IPS-18c (cell line): ENCODE measurements at regions not wholly inside any gene's neighbourhood (a gene's known extent, or its start where the extent isn't known, plus 50 kb on each side); places are given as distances from the start of the nearest gene placed in this dataset.
"Not testable (repeated sequence)": the region's sequence is repeated elsewhere in the genome, so short reads cannot be mapped to it uniquely, and the experiment has no call there.

ENCODE experiments used
- H3K4me3 ChIP-seq: 2 replicates; pipeline ENCODE4 v1.7.0; 2013; ENCODE audit warnings: low read depth, mild to moderate bottlenecking, low read length, moderate library complexity; ENCODE audit not compliant: insufficient read depth
- H3K9me3 ChIP-seq: one replicate; pipeline ENCODE4 v1.6.1; 2013; ENCODE audit warnings: mild to moderate bottlenecking, low read length, moderate library complexity; ENCODE audit not compliant: control insufficient read depth, insufficient read depth

DNA sequence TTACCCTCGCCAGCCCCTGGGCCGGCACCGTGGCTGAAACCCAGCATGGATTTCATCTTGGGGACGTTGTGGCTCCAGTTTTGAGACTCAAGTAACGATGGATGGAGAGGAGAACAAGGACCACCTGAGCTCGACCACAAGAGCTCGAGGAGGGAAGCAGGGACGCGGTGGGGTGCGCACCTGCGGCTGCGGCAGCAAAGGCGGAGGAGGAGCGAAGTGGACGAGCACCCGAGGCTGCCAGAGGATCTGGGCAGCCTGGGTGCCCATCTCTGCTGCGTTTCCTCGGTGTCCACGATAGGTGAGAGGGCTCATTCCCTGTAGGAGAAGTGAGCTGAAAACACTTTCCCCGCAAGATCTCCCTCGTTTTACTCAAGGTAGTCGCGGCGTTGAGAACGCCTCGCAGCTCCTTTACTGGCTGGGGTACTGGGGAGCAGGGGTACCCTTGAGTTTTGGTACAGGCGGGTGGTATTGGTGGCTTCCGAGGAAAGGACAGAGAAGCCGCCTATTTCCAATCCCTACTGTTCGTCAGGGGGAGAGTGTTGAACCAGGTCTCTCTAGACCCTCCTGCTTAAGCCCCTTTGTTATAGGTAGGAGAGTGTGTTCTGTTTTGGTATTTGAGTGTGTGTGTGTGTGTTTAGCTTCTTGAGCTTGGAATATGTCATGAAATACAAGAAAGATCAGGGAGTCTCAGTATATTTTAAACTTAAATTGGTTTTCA lies 137.7 kb downstream of the TRIM27 start:
- peaks cover 7% of the 10 kb centered on the region for H3K9me3 ChIP-seq
- H3K4me3 ChIP-seq, result 0 out of 2 replicates have a peak overlapping the region, but pooled peaks have one; percentile 36

DNA sequence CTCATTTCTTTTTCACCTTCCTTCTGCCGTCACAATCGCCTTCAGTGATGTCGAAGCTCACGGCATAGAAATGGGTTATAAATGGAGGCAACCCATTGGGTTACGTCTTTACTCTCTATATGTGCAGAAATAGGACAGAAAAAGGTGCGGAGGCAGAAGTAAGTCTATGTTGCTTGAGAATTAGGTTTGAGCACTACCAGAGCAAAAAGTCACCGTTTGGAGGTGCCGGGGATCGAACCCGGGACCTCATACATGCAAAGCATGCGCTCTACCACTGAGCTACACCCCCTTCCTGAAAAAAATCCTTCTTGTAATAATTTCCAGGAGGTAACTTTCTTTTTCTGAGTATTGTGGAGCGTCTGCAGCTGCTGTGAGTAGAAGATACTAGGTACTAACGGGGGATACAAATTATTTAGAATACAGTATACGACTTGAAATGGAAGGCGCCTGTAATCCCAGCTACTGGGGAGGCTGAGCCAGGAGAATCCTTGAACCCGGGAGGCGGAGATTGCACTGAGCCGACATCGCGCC lies 134.2 kb downstream of the TRIM27 start:
- peaks cover 7% of the 10 kb centered on the region for H3K9me3 ChIP-seq
- H3K4me3 ChIP-seq, result peak overlapping the region; percentile 55

DNA sequence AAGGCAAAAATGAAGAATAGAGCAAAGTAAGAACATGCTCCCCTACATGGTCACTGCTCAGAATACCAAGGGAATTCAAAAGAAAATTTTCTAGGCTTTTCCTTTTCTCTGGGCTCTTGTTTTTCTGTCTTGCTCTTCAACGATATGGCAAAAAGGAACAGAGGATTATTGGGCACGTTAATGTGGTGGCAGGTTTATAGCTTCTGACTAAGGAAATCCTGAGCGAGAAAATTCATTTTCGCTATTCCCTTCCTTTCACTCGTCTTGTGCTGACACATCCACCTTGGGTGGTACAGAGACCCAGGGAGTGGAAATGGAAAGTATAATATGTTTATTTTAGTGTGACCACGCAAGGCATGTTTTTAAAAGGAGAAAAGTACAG lies 132.8 kb downstream of the TRIM27 start:
- Histone ChIP-seq H3K9me3 (peaks cover 4% of the 10 kb centered on the region), H3K4me3 (no peak overlapping the region)

DNA sequence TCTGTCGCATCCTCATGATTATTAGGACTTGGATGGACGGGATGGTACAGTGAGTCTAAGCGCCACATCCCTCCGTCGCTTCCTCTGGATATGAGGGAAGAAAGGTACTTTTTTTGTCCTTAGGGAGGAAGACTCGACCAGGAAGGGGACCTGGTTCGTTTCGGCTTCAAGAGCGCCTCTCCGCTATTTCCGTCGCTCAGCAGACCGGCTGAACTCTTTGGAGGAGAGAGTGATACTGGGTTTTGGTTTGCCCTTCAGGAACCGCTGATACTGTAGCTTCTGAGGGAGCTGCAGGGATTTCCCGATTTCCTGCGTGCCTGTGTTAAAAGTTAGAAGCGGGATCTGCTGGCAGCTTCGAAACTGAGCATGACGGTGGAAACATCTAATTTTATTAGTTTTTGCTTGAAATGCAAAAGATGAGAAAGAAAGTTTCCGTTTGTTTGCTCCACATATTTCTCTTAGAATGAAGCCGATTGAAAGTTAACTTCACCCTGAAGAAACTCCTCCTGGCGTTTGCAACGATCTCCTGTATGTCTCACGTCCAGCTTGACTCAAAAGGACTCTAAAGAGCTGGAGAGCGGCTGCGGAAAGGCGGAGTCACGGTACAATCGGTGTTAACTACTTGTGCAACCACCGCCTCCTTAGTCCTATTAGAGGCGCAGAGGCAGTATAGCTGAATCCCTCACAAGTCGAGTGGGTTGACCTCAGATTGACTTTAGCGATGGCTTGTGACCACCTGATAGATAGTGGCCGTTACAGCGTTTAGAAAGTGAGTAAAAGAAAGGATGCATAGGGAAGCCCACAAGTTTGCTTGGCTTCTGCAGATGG lies 129.4 kb downstream of the TRIM27 start:
- peak overlapping the region; percentile 42 for H3K4me3 ChIP-seq

DNA sequence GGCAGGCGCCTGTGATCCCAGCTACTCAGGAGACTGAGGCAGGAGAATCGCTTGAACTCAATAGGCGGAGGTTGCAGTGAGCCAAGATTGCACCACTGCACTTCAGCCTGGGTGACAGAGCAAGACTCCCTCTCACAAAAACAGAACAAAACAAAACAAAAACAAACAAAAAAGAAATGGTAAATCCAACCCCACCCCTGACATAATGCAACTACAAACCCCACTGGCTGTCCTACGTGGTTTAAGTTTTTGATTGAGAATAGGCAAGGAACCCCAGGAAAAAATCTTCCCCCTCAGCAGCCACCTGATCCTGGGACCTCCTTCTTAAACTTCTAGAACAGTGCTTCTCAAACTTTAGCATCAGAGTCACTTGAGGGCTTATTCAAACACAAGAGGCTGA lies 123.1 kb downstream of the TRIM27 start:
- not testable (repeated sequence) for H3K4me3 ChIP-seq, H3K9me3 ChIP-seq

More for the DNA sequence above, 129.4 kb downstream of the TRIM27 start:
- H3K9me3 ChIP-seq, result no peaks in the 10 kb centered on the region

DNA sequence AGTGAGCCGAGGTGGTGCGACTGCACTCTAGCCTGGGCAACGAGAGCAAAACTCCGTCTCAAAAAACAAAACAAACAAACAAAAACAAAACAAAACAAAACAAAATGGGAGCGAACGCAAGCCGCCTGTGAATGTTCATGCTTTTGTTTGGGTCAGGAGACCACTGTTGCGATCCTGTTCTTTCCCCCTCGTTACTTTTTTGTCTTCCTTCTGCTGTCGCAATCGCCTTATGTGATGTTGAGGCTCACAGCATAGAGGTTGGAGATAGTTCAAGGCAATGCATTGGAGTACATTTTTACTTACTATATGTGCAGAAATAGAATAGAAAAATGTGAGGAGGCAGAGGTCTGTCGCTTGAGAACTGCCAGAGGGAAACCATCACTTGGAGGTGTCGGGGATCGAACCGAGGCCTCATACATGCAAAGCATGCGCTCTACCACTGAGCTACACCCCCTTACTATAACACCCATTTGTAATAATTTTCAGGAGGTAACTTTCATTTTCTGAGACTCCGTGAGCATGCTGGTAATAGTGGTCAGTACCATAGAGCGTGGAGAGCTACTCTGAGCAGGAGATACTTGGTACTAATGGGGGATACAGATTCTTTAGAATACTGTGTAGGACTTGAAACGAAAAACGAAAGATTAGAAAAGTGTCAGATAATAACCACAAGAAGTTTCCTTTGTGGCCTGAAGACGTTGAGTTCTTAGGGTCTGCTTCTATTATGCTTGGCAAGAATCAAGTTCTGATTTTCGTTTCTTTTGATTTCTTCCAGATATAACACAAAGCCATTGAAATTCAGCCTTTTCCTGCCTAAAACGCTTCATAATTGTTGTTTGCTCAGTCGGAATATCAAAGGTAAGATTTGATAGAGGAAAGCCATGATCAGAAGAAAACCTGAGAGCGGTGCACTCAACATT lies 121.1 kb downstream of the TRIM27 start:
- Histone ChIP-seq H3K9me3 (no peaks in the 10 kb centered on the region), H3K4me3 (peak overlapping the region; percentile 55)

DNA sequence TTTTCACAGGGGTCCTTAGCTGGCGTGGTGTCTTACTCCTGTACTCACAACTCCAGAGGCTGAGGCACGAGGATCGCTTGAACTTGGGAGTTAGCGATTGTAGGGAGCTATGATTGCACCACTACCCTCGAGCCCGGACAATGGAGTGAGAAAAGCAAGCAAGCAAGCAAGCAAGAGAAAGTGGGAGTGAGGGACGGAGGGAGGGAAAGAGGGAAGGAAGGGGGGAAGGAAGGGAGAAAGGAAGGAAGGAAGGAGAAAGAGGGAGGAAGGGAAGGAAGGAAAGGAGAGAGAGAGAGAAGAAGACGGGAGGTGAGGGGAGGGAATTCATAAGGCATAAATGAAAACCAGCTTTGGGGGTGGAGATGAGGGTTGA lies 120.5 kb downstream of the TRIM27 start:
- Histone ChIP-seq H3K4me3 (peak overlapping the region; percentile 55), H3K9me3 (no peaks in the 10 kb centered on the region)

GRCh38 chr6:28807682-28808280 lies 116.0 kb downstream of the TRIM27 start:
- peak overlapping the region; percentile 28; the same call in 1 of the 2 replicates for H3K4me3 ChIP-seq

DNA sequence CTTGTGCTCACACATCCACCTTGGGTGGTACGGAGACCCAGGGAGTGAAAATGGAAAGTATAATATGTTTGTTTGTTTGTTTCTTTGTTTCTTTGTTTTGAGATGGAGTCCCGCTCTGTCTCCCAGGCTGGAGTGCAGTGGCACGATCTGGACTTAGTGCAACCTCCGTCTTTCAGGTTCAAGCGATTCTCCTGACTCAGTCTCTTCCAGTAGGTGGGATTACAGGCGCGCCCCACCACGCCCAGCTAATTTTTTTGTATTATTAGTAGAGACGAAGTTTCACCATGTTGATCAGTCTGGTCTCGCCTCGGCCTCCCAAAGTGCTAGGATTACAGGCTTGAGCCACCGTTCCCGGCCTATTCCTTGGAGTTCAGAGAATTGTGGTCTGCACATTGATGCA lies 115.4 kb downstream of the TRIM27 start:
- H3K4me3 ChIP-seq, result peak overlapping the region; percentile 28; the same call in 1 of the 2 replicates

More at GRCh38 chr6:28807682-28808280, 116.0 kb downstream of the TRIM27 start:
- H3K9me3 ChIP-seq, result no peaks in the 10 kb centered on the region

GRCh38 chr6:28809947-28810658 lies 113.7 kb downstream of the TRIM27 start:
- Histone ChIP-seq H3K4me3 (peak overlapping the region; percentile 34; the same call in 1 of the 2 replicates), H3K9me3 (no peaks in the 10 kb centered on the region)

More for the DNA sequence above, 115.4 kb downstream of the TRIM27 start:
- H3K9me3 ChIP-seq, result no peaks in the 10 kb centered on the region

- Histone ChIP-seq H3K4me3 (peak overlapping the region; percentile 34), H3K9me3 (no peaks in the 10 kb centered on the region)
Observed at GRCh38 chr6:28810659-28811053, 113.1 kb downstream of the TRIM27 start.

DNA sequence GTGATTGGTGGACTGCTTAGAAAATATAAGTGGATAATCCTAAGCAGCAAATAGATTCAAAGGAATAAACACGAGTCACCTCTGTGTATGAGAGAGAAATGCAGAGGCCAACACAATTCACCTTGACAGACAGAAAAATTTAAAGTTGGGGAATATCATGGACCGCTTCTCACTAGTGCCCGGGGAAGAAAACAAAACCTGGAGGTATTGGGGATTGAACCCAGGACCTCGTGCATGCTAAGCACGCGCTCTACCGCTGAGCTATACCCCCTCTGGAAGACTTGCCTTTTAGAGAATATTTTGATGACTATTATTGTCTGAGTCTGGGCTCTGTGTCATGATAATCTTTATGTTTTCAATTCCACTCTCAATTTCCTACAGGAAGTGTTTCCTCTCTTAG lies 111.9 kb downstream of the TRIM27 start:
- H3K9me3 ChIP-seq, result no peaks in the 10 kb centered on the region
- H3K4me3 ChIP-seq, result no peak overlapping the region

DNA sequence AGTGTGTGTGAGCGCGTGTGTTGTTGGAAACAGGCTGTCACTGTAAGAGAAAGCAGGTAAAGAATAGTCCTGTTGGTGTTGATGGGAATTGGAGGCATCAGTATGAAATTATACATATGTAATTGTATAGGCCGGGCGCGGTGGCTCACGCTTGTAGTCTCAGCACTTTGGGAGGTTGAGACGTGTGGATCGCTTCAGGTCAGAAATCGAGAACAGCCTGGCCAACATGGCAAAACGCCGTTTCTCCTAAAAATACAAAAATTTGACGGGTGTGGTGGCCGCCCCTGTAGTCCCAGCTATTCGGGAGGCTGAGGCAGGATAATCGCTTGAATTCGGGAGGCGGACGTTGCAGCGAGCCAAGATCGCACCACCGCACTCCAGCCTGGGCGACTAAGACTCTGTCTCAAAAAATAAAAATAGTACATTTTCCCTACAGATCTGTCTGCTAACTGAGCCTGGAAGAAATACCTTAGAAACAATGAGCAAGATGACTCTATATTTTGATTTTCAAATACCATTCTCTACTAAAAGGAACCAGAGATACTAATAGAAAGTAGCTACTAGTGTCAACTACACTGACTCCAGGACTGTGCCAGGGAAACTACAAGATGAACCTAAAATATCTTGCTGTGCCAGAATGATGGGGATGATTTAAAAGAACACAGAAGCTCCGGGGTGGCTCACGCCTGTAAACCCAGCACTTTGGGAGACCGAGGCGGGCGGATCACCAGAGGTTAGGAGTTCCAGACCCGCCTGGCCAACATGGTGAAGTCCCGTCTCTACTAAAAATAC lies 110.8 kb downstream of the TRIM27 start:
- H3K9me3 ChIP-seq, result no peaks in the 10 kb centered on the region
- no peak overlapping the region; the same call in 1 of the 2 replicates for H3K4me3 ChIP-seq

- no peaks in the 10 kb centered on the region for H3K9me3 ChIP-seq
- H3K4me3 ChIP-seq, result peak overlapping the region; percentile 42
Observed at GRCh38 chr6:28814032-28814976, 109.5 kb downstream of the TRIM27 start.
